NCI-H526 (cell line): ENCODE measurements at regions not wholly inside any gene's neighbourhood (a gene's known extent, or its start where the extent isn't known, plus 50 kb on each side); places are given as distances from the start of the nearest gene placed in this dataset.

ENCODE experiments used
- DNase-seq, 2 experiments: peaks; one replicate each; lab custom pipeline; 2025; lab: John Stamatoyannopoulos, UW

DNA sequence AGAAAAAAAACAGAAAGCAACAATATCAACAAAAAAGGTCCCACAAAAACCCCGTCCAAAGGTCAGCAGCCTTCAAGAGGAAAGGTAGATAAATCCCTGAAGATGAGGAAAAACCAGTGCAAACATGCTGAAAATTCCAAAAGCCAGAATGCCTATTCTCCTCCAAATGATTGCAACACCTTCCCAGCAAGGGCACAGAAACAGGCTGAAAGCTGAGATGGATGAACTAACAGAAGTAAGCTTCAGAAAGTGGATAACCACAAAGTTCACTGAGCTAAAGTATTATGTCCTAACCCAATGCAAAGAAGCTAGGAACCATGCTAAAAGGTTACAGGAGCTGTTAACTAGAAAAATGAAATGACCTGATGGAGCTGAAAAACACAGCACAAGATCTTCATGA, 226.4 kb upstream of the DSEL start:
- no peak for DNase-seq

DNA sequence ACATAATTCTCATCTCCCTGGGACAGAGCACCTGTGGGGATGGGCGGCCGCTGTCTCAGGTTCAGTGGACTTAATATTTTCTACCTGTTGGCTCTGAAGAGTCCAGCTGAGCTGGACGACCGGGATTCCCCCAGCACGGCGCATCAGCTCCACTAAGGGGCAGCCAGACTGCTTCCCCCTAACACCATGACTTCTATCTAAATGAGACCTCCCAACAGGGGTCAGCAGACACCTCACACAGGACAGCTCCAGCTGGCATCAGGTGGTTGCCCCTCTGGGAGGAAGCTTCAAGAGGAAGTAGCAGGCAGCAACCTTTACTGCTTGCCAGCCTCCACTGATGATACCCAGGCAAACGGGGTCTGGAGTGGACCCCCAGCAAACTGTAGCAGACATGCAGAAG, 226.0 kb upstream of the DSEL start:
- DNase-seq, result no peak

DNA sequence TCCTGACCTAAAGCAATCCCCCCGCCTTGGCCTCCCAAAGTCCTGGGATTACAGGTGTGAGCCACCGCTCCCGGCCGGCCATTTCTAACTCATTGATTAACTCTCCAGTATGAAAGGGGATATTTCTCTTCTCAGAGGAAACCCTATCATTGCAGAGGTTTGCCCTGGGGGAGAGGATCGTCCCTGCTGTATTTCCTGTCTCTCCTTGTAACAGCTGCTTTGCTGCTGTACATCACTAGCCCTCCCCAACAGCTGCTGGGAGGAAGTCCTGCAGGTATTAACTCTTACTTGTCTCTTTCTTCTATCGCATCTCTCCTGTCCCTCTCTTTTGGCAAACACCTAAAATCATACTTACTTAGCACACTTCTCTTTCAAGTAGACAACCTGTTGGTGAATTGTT, 219.0 kb upstream of the DSEL start:
- DNase-seq, result no peak

DNA sequence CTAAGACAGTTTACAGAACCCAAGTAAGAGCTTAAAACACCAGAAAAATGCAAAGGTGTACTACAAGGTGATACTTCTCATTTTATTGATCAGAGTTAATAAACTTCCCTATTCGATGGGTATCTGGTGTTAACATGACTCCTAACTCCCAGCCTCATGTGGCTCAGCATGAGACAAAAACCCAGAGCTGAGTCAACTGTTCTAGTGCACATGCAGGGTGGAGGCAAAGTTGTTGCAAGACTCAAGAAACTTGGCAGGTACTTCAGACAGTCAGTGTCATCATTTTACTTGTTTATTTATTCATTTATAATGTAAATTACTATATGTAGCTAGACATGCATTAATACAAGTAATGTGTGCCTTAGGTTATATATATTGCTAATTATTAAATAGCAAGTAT, 216.6 kb upstream of the DSEL start:
- no peak for DNase-seq

DNA sequence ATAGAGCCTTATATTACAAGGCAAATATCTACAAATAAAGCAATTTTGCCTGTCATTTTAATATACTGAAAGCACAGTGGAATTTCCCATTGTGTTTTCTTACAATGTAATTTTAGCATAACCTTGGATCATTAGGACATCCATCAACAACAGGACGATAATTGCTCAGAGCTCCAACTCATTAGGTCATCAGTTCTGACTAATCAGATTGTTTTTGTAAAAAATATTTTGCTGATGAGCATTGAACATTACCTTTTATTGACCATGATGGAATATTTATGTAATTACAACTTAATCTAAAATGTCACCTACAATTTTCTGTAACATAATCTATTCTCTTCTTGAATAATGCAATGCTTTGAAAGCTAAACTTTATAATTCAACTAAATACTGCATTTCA, 215.3 kb upstream of the DSEL start:
- no peak for DNase-seq

DNA sequence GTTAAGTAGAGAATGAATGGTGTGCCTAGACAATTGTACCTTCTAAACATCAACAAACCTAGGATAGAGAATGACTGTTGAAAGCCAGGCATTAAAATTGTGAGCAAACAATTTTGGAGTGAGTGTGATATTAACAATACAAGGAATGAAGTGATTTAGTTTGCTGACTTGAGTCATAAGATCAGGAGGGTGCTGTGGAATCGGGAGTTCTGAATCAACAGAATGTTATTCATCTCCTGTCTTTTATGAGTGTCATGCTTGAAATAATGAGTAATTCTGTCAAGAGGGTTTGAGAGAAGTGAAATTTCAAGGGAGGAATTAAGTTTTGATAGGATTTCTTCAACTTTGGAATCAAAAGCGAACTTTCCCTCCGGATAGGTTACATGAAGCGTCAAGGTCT, 214.4 kb upstream of the DSEL start:
- DNase-seq, result no peak

DNA sequence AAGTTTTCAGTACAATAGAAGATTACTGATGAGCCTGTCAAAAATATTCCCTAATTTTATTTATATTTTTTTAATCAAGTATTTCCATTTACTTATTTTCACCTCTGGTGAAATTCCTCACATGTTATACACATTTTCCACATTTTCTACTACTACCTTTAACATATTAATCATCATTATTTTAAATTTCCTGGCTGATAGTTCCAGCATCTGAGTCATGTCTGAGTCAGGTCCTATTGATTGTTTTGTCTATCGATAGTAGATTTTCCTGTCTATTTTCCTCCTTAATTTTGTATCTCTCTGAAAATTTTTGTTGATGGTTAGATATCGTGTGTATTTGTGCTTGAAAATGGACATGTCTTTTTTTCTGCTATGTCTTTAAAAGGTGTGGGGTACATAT, 211.8 kb upstream of the DSEL start:
- no peak for DNase-seq

DNA sequence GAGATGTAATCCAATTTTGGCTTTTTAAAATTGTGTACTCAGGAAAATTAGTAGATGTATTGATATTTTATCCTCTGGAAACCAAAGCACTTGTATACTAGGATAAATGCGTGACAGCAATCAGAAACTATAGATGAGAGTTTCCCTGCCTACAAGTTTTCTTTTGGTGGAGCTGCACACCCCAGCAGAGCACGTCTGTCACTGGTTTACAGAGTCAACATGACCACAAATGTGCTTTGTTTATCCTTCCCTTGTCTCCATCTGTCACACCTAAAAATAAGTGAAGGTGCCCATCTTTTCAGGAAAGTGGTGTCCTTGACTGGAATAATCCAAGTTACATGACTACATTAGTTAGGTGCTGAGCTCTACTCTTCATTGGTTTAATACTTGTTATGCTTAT, 210.4 kb upstream of the DSEL start:
- DNase-seq, result no peak

DNA sequence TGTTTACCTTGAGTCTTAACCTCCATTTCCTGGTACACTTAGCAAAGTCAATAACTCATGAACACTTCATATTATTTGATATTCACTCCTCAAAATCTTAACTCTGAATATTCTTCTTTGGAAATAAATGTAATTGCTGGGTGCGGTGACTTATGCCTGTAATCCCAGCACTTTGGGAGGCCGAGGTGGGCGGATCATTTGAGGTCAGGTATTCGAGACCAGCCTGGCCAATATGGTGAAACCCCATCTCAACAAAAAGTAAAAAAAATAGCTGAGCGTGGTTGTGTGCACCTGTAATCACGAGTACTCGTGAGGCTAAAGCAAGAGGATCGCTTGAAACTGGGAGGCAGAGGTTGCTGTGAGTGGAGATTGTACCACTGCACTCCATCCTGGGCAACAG, 201.3 kb upstream of the DSEL start:
- no peak for DNase-seq

DNA sequence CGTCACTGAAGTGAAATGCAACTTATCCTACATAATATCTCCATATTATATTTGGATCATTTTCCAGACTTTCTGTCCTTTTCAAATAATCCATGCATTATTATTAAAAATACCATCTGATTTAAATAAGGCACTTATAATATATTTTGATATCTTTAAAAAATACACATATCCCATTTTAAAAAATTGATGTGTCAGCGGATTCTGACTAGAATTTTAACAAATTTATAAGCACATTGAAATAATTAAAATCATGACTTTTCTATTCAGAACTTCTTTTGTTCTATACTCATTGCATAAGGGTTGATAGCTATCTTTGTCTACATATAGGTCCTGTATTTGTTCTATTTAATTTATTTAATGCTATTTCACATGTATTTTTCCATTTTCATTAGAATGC, 199.0 kb upstream of the DSEL start:
- DNase-seq, result no peak

DNA sequence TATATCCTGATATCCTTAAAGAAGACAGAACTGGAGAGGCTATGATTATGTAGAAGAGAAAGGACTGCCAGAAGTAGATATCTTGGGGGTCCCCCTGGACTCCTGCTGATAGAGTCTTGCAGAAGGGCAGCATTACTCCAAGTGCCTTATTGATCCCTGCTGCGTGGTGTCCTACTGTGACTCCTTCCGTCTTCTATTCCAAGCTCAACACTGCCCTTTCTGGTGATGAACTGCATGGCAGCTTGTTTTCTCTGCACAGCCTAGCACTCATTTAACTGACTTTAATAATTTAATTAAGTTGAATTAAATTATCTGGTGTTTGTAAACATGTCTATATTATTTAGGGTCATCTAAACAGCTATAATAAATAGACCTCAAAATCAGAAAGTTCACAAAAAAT, 194.1 kb upstream of the DSEL start:
- DNase-seq, result peak in 1 of 2 experiments; percentile 13

DNA sequence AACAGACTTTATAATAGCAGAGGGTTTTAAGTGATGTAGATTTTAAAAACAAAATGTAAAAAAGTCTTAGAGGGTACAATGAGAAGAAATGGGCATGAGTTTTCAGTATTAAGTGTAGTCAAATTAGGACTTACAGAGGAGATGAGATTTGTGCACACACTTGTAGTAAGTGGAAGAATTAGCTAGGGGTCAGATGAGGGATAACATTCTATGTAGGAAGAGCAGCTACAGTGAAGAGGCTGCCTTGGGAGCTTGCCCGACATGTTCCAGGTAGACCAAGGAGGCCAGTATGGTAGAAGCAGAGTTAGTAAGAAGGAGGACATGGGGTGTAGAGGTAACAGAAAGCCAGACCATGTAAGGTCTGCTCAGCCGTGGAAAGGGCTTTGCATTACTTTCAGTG, 189.2 kb upstream of the DSEL start:
- DNase-seq, result peak in 1 of 2 experiments; percentile 3

DNA sequence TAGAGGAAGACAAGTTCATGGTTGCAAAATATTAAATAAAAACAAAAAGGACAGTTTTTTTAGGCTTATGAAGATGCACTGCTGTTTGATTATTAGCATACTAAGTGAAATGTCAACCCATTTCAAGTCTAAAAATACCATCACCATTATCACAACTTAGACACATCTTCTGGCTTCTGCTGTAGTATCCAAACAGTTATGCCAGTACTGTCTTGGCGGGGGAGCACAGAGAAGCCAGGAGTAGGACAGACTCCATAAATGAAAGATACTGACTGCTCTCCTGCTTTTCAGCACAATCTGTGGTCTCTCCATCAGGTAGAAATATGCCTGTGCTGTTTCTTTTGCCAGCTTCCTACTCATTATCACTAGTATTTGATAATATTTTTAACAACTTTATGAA, 179.2 kb upstream of the DSEL start:
- DNase-seq, result no peak

DNA sequence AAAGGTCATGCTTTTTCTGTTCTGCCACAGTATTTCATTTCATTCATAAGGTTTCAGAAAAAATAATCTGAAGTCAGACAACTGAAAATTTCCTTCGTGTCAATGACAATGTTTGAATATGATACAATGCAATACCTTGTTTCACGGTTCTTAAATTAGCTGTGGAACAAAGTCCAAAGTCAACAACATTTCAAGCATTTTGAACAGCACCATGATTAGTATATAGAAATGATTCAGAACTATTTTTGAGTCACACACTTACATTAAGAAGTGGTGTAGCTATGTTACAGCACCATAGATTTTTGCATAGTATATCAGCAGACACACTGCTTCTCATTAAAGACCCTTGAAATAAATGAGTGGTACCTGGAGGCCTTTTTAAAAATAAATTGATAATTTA, 178.3 kb upstream of the DSEL start:
- peak; percentile 13 for DNase-seq

DNA sequence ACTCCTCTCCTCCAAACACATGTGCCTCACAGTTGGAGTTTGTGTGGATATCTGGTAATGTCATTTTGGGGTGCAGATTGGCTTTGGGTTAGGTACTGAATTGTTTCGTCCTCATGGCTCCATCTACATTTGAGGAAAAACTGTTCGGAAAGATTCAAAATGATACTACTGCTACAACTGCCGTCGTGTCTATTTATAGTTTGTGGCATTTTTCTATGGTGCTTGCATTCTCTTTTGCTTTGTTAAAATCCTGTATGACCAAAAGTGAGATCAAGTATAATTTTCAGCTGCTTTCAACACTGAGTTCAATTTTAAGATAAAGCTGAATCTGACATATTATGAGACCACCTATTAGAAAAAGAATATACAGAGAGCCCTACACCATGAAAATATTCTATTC, 176.3 kb upstream of the DSEL start:
- no peak for DNase-seq

DNA sequence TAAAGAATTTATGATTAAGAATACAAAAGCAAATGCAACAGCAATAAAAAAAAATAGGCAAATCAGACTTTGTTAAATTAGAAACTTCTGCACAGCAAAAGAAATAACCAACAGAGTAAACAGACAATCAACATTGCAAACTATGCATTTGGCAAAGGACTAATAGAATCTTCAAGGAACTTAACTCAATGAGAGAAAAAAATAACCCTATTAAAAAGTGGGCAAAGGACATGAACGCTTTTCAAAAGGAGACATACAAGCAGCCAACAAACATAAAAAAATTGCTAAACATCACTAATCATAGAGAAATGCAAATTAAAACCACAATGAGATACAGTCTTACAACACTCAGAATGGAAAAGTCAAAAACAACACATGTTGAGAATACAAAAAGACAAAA, 166.0 kb upstream of the DSEL start:
- no peak for DNase-seq

DNA sequence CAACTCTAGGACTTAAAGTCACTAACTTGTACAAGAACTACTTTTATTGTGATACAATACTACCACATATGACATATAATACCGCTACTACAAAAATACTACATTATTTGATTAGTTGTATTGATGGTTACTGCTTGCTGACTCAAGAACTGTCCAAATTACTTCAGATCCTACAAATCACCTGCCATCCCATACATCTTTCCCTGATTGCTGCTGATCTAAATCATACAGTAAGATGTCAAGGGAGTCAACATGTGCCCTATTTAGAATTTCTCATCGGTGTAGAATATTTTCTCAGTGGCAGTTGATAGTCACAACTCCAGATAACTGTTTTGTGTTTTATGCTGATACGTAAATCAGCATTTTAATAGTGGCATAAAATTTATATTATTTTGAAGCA, 161.0 kb upstream of the DSEL start:
- DNase-seq, result no peak

DNA sequence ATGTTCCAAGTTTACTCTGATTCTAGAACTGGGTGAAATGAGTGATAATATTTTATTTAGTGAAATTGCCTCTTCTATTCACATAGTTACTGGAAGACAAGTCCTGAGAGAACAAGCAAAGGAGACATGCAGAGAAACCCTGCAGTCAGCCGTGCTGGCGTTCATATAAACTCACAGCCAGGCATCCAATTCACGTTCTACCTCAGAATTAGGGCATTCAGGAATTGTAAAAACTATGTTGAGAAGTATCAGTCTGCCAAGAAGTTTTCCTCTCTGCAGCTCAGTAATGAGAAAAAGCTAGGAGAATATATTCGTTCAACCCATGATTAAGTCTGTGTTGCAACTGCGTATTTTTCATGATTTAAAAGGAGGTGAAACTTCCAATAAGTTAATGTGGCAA, 156.2 kb upstream of the DSEL start:
- no peak for DNase-seq

DNA sequence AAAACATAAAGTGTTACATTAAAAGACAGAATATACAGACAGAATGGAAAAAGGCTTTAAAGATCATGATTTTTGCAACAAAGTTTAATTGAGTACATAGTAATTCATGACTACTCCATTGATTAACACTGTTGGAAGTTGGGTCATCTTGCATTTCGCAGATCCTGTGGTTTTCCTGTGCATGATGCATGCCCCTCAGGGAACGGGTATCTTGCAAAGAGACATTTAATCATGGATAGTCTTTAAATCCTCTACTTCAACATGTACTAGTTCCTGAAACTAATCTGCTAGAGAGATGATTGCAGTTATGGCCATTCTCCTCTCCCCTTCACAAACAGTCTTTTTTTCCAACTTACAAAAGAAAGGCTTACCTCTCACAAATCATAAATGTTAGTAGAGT, 155.6 kb upstream of the DSEL start:
- DNase-seq, result no peak

DNA sequence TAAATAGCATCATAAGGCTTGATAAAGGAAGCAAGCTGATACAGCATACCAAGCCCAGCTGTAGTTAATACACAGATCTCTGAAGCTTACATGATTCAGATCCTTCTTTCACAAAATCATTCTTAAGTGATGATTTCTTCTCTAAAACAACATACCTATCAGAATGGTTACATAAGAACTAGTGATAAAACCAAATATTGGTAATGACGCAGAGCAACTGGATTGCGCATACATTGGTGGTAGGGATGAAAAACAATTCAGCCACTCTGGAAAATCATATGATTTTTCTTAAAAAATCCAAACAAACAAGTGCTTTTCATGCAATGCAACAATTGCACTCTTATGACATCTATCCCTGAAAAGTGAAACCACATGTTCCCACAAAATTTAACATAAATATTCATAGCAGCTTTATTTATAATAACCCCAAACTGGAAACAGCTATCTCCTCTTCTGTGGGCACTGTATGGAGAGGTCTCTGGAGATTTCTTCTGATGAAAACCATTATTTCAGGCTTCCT, 153.6 kb upstream of the DSEL start:
- DNase-seq, result no peak

DNA sequence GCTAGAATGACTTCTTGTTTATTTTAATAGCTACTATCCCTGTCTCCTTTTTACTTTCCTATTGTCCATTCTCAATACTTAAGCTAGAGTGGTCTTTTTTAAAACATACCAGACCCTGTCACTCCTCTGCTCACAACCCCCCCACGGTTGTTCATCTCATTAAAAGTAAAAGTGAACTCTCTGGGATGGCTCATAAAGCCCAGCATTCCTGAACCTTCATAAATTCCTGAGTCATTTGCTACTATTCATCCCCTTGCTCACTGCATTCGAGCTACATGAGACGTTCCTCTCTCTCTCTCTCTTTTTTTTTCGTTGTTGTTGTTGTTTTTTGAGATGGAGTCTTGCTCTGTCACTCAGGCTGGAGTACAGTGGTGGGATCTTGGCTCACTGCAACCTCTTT, 148.7 kb upstream of the DSEL start:
- no peak for DNase-seq

DNA sequence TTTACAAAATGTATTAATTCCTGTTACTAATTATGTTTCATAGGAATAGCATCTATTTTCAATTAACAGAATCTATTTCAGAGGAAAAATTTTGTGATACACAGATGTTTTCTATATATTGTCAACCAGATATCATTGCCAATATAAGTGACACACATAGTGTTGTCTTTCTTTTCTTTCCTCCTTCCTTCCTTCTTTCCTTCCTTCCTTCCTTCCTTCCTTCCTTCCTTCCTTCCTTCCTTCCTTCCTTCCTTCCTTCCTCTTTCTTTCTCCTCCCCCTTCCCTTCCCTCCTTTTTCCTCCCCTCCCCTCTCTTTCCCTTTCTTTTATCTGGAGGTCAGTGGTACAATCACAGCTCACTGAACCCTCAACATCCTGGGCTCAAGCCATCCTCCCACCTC, 146.5 kb upstream of the DSEL start:
- DNase-seq, result no peak

DNA sequence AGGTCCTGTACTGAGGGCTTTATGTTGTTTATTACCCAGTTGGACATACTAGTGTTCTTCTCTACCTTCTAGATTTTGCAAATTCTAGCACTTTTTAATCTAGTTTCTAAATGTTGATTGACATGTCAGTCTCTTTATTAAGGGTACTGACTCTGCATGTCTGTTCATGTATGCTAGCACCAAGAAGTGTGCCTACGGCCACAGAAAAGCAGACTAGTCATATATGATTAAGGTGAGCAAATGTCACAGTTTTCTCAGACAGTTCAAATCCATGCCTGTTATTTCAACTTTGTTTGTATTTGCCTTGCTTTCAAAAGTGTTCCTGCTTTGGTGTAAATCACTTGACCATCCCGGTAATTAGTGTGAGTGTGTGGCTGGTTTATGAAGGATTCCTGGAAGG, 145.0 kb upstream of the DSEL start:
- no peak for DNase-seq

DNA sequence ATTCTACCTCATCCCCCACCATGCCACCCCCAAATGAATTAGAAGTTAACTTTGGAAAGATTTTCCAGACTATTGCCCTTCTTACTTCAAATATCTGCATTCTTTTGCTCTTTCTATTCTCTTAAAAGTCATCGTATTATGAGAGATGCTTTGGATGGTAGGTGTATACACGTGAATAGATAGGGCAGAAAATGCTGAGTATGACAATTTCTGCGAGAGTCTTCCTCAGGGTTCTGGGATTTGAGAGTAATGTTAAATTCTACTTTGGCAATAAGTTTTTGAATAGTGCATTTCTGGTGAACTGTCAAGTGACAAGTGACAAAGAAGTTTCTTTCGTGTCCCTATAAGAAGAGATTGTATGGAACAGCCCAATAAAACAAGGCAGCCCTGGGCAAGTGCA, 137.6 kb upstream of the DSEL start:
- DNase-seq, result no peak

DNA sequence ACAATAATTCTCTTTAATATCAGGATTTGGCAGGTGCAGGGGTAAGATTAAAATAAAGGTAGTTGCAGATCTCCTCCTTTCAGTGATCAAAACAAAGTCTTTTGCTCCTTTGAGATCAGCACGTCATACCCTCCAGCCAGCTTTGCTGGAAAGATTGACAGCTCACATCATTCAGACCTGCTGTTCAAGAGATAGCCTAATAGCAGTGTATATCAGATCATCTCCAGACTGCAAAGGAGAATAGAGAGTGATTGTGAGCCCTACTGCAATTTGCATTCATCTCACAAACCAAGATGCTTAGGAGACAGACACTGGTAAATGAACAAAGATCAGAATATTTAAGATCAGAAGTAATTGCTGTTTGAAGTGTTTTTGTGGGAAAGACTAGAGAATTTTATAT, 135.8 kb upstream of the DSEL start:
- no peak for DNase-seq
